ENCODE measurements at regions not wholly inside any gene's neighbourhood (a gene's known extent, or its start where the extent isn't known, plus 50 kb on each side); places are given as distances from the start of the nearest gene placed in this dataset.

GRCh38 chr10:88065383-88066049 lies 202.1 kb downstream of the PTEN start:
- TF ChIP-seq POLR2A (IDR thresholded peaks at IDR 0.05; ENCODE audit: low read depth, low read length) = no peak
- no peak for FAIRE-seq
- DNase-seq (ENCODE audit: insufficient read length, low spot score) = no peak

GRCh38 chr10:88066319-88066718 lies 202.9 kb downstream of the PTEN start:
- FAIRE-seq (no peak), DNase-seq (ENCODE audit: insufficient read length, low spot score) (no peak)
- no peak for TF ChIP-seq POLR2A (IDR thresholded peaks at IDR 0.05; ENCODE audit: low read depth, low read length)

- no peak for TF ChIP-seq POLR2A (IDR thresholded peaks at IDR 0.05; ENCODE audit: low read depth, low read length)
- DNase-seq (ENCODE audit: insufficient read length, low spot score) (no peak), FAIRE-seq (no peak)
Observed at GRCh38 chr10:88066876-88067275, 203.5 kb downstream of the PTEN start.

GRCh38 chr10:88067737-88068136 lies 204.3 kb downstream of the PTEN start:
- no peak for TF ChIP-seq POLR2A (IDR thresholded peaks at IDR 0.05; ENCODE audit: low read depth, low read length)
- DNase-seq (ENCODE audit: insufficient read length, low spot score) = no peak
- FAIRE-seq = no peak

- TF ChIP-seq POLR2A (IDR thresholded peaks at IDR 0.05; ENCODE audit: low read depth, low read length) = no peak
- no peak for FAIRE-seq
Observed at GRCh38 chr10:88069338-88069737, 205.9 kb downstream of the PTEN start.

GRCh38 chr10:88070080-88070880 lies 206.9 kb downstream of the PTEN start:
- no peak for TF ChIP-seq POLR2A (IDR thresholded peaks at IDR 0.05; ENCODE audit: low read depth, low read length)
- DNase-seq (ENCODE audit: insufficient read length, low spot score) = no peak
- FAIRE-seq = no peak

More at GRCh38 chr10:88069338-88069737, 205.9 kb downstream of the PTEN start:
- DNase-seq (ENCODE audit: insufficient read length, low spot score) = no peak

- FAIRE-seq (no peak), DNase-seq (ENCODE audit: insufficient read length, low spot score) (no peak)
- TF ChIP-seq POLR2A (IDR thresholded peaks at IDR 0.05; ENCODE audit: low read depth, low read length) = no peak
Observed at GRCh38 chr10:88071879-88072278, 208.5 kb downstream of the PTEN start.

- DNase-seq (ENCODE audit: insufficient read length, low spot score) = no peak
- no peak for FAIRE-seq
- TF ChIP-seq POLR2A (IDR thresholded peaks at IDR 0.05; ENCODE audit: low read depth, low read length) = no peak
Observed at GRCh38 chr10:88073682-88074081, 210.3 kb downstream of the PTEN start.

GRCh38 chr10:88074971-88075370 lies 211.5 kb downstream of the PTEN start:
- FAIRE-seq = no peak
- DNase-seq (ENCODE audit: insufficient read length, low spot score) = no peak
- TF ChIP-seq POLR2A (IDR thresholded peaks at IDR 0.05; ENCODE audit: low read depth, low read length) = no peak

GRCh38 chr10:88076027-88076880 lies 212.8 kb downstream of the PTEN start:
- no peak for DNase-seq (ENCODE audit: insufficient read length, low spot score)
- no peak for TF ChIP-seq POLR2A (IDR thresholded peaks at IDR 0.05; ENCODE audit: low read depth, low read length)
- FAIRE-seq = no peak

- no peak for FAIRE-seq
- no peak for TF ChIP-seq POLR2A (IDR thresholded peaks at IDR 0.05; ENCODE audit: low read depth, low read length)
Observed at GRCh38 chr10:88077977-88078376, 214.6 kb downstream of the PTEN start.

GRCh38 chr10:88080213-88080612 lies 216.8 kb downstream of the PTEN start:
- no peak for TF ChIP-seq POLR2A (IDR thresholded peaks at IDR 0.05; ENCODE audit: low read depth, low read length)
- DNase-seq (ENCODE audit: insufficient read length, low spot score) (no peak), FAIRE-seq (no peak)

More at GRCh38 chr10:88077977-88078376, 214.6 kb downstream of the PTEN start:
- no peak for DNase-seq (ENCODE audit: insufficient read length, low spot score)

- FAIRE-seq (no peak), DNase-seq (ENCODE audit: insufficient read length, low spot score) (no peak)
- TF ChIP-seq POLR2A (IDR thresholded peaks at IDR 0.05; ENCODE audit: low read depth, low read length) = no peak
Observed at GRCh38 chr10:88081457-88082054, 218.1 kb downstream of the PTEN start.

- TF ChIP-seq POLR2A (IDR thresholded peaks at IDR 0.05; ENCODE audit: low read depth, low read length) = no peak
- no peak for FAIRE-seq
- no peak for DNase-seq (ENCODE audit: insufficient read length, low spot score)
Observed at GRCh38 chr10:88082391-88082790, 219.0 kb downstream of the PTEN start.
